Skeletal muscle satellite cell (primary cell): ENCODE measurements at regions not wholly inside any gene's neighbourhood (a gene's known extent, or its start where the extent isn't known, plus 50 kb on each side); places are given as distances from the start of the nearest gene placed in this dataset.

Experiments used
- H3K27me3 ChIP-seq: 2 replicates; pipeline ENCODE4 v1.7.0; 2013; ENCODE audit warnings: low read length; ENCODE audit not compliant: control insufficient read depth, insufficient read depth
- H3K36me3 ChIP-seq: 2 replicates; pipeline ENCODE4 v1.7.0; 2013; ENCODE audit warnings: mild to moderate bottlenecking, control low read depth, low read length; ENCODE audit not compliant: insufficient read depth
- H3K4me1 ChIP-seq: 2 replicates; pipeline ENCODE4 v1.7.0; 2013; ENCODE audit warnings: low read length; ENCODE audit not compliant: control insufficient read depth, insufficient read depth
- H3K4me2 ChIP-seq: 2 replicates; pipeline ENCODE4 v1.7.0; 2013; ENCODE audit warnings: mild to moderate bottlenecking, low read length
- H3K4me3 ChIP-seq: 2 replicates; pipeline ENCODE4 v1.7.0; 2013; ENCODE audit warnings: low read length
- H3K9ac ChIP-seq: 2 replicates; pipeline ENCODE4 v1.7.0; 2013; ENCODE audit warnings: mild to moderate bottlenecking, low read depth, low read length, moderate library complexity
- H3K9me3 ChIP-seq: replicated peaks from 2 replicates; pipeline ENCODE4 v1.7.0; 2013; ENCODE audit warnings: mild to moderate bottlenecking, control low read depth, low read length

GRCh38 chrX:69110116-69110530, 55.1 kb downstream of the PJA1 start:
- Histone ChIP-seq H3K4me2 (no peak overlapping the region), H3K9me3 (no peaks in the 10 kb centered on the region), H3K27me3 (peaks cover 36% of the 10 kb centered on the region), H3K4me1 (no peaks in the 10 kb centered on the region), H3K9ac (no peak overlapping the region), H3K4me3 (no peak overlapping the region), H3K36me3 (no peaks in the 10 kb centered on the region)

- H3K4me3 ChIP-seq = no peak overlapping the region
- H3K9me3 ChIP-seq = no peaks in the 10 kb centered on the region
- H3K27me3 ChIP-seq = peaks cover 39% of the 10 kb centered on the region
- H3K4me1 ChIP-seq = no peaks in the 10 kb centered on the region
- H3K36me3 ChIP-seq = no peaks in the 10 kb centered on the region
- H3K4me2 ChIP-seq = no peak overlapping the region
- H3K9ac ChIP-seq = no peak overlapping the region
These were observed 55.5 kb downstream of the PJA1 start for GRCh38 chrX:69109706-69110105.

GRCh38 chrX:69109036-69109663, 56.1 kb downstream of the PJA1 start:
- Histone ChIP-seq H3K9me3 (no peaks in the 10 kb centered on the region), H3K9ac (no peak overlapping the region), H3K4me2 (no peak overlapping the region)

GRCh38 chrX:69107747-69108401, 57.4 kb downstream of the PJA1 start:
- H3K4me3 ChIP-seq = no peak overlapping the region
- no peaks in the 10 kb centered on the region for H3K9me3 ChIP-seq
- no peak overlapping the region for H3K9ac ChIP-seq
- peaks cover 37% of the 10 kb centered on the region for H3K27me3 ChIP-seq
- no peaks in the 10 kb centered on the region for H3K36me3 ChIP-seq
- no peaks in the 10 kb centered on the region for H3K4me1 ChIP-seq
- no peak overlapping the region for H3K4me2 ChIP-seq

More at GRCh38 chrX:69109036-69109663, 56.1 kb downstream of the PJA1 start:
- Histone ChIP-seq H3K4me1 (no peaks in the 10 kb centered on the region), H3K36me3 (no peaks in the 10 kb centered on the region), H3K27me3 (peaks cover 41% of the 10 kb centered on the region), H3K4me3 (no peak overlapping the region)

- no peaks in the 10 kb centered on the region for H3K36me3 ChIP-seq
- no peak overlapping the region for H3K4me3 ChIP-seq
- H3K9me3 ChIP-seq = no peaks in the 10 kb centered on the region
- peaks cover 38% of the 10 kb centered on the region for H3K27me3 ChIP-seq
- H3K4me1 ChIP-seq = no peaks in the 10 kb centered on the region
- H3K4me2 ChIP-seq = no peak overlapping the region
- no peak overlapping the region for H3K9ac ChIP-seq
These were observed 58.0 kb downstream of the PJA1 start for GRCh38 chrX:69107231-69107739.

- H3K27me3 ChIP-seq = peaks cover 40% of the 10 kb centered on the region
- H3K4me1 ChIP-seq = no peaks in the 10 kb centered on the region
- H3K36me3 ChIP-seq = no peaks in the 10 kb centered on the region
- H3K4me3 ChIP-seq = no peak overlapping the region
- no peaks in the 10 kb centered on the region for H3K9me3 ChIP-seq
- H3K4me2 ChIP-seq = no peak overlapping the region
- no peak overlapping the region for H3K9ac ChIP-seq
These were observed 60.4 kb downstream of the PJA1 start for GRCh38 chrX:69104756-69105434.

- Histone ChIP-seq H3K9ac (no peak overlapping the region), H3K4me3 (no peak overlapping the region), H3K36me3 (no peaks in the 10 kb centered on the region), H3K4me2 (no peak overlapping the region), H3K9me3 (no peaks in the 10 kb centered on the region), H3K27me3 (peaks cover 44% of the 10 kb centered on the region), H3K4me1 (no peaks in the 10 kb centered on the region)
These were observed 61.7 kb downstream of the PJA1 start for GRCh38 chrX:69103539-69103938.

GRCh38 chrX:69102612-69103194, 62.5 kb downstream of the PJA1 start:
- H3K27me3 ChIP-seq = peaks cover 40% of the 10 kb centered on the region
- H3K4me1 ChIP-seq = no peaks in the 10 kb centered on the region
- H3K4me2 ChIP-seq = no peak overlapping the region
- H3K9ac ChIP-seq = no peak overlapping the region
- H3K9me3 ChIP-seq = no peaks in the 10 kb centered on the region
- H3K36me3 ChIP-seq = no peaks in the 10 kb centered on the region
- H3K4me3 ChIP-seq = no peak overlapping the region

- Histone ChIP-seq H3K36me3 (no peaks in the 10 kb centered on the region), H3K9ac (no peak overlapping the region), H3K4me2 (no peak overlapping the region), H3K9me3 (no peaks in the 10 kb centered on the region), H3K27me3 (peaks cover 32% of the 10 kb centered on the region), H3K4me1 (no peaks in the 10 kb centered on the region), H3K4me3 (no peak overlapping the region)
These were observed 63.5 kb downstream of the PJA1 start for GRCh38 chrX:69101683-69102251.

GRCh38 chrX:69100478-69100877, 64.8 kb downstream of the PJA1 start:
- no peaks in the 10 kb centered on the region for H3K36me3 ChIP-seq
- no peak overlapping the region for H3K4me2 ChIP-seq
- no peaks in the 10 kb centered on the region for H3K9me3 ChIP-seq
- no peak overlapping the region for H3K9ac ChIP-seq
- H3K4me3 ChIP-seq = no peak overlapping the region
- H3K4me1 ChIP-seq = no peaks in the 10 kb centered on the region
- peaks cover 25% of the 10 kb centered on the region for H3K27me3 ChIP-seq
